ENCODE measurements at regions not wholly inside any gene's neighbourhood (a gene's known extent, or its start where the extent isn't known, plus 50 kb on each side); places are given as distances from the start of the nearest gene placed in this dataset.
A peak's percentile ranks its signal among the peaks of the same experiment; 100 is the strongest.

- intact Hi-C loops (cut with DNase I), result no loop called here
- 42 to 65% (median 46%) methylated on average over 4 of the region's 4 CpGs for WGBS, 3 donors
- H3K4me3 ChIP-seq, result no peak overlapping the region
- DNase-seq (no peak), ATAC-seq (peak; percentile 40 to 57 (median 50))
- H3K9me3 ChIP-seq, result no peaks in the 10 kb centered on the region
- peak overlapping the region; percentile 4 for H3K27ac ChIP-seq
- no peaks in the 10 kb centered on the region for H3K36me3 ChIP-seq (ENCODE audit: insufficient read depth in 1 of 2, low read depth in 1 of 2)
- no peak for TF ChIP-seq CTCF (IDR thresholded peaks at IDR 0.05)
- peaks cover 17% of the 10 kb centered on the region for H3K4me1 ChIP-seq
- no peaks in the 10 kb centered on the region for H3K27me3 ChIP-seq (ENCODE audit: insufficient read depth in 3 of 3, low read length in 2 of 3)
These were observed 476.0 kb upstream of the TBL1XR1 start for GRCh38 chr3:177673112-177673914.

GRCh38 chr3:177674186-177674585 lies 476.9 kb upstream of the TBL1XR1 start:
- no peak for DNase-seq
- 59 to 90% (median 71%) methylated on average over 3 of the region's 3 CpGs for WGBS, 3 donors
- no peak for TF ChIP-seq CTCF (IDR thresholded peaks at IDR 0.05)

GRCh38 chr3:177676148-177676547 lies 478.9 kb upstream of the TBL1XR1 start:
- no peaks in the 10 kb centered on the region for H3K36me3 ChIP-seq (ENCODE audit: insufficient read depth in 1 of 2, low read depth in 1 of 2)
- WGBS, 3 donors, result 83 to 88% (median 87%) methylated on average over 3 of the region's 3 CpGs
- no peak overlapping the region for H3K27ac ChIP-seq
- H3K4me1 ChIP-seq, result peaks cover 17% of the 10 kb centered on the region
- H3K9me3 ChIP-seq, result no peaks in the 10 kb centered on the region
- intact Hi-C loops (cut with DNase I), result no loop called here
- no peak for ATAC-seq
- no peak for DNase-seq
- TF ChIP-seq CTCF (IDR thresholded peaks at IDR 0.05), result no peak
- no peaks in the 10 kb centered on the region for H3K27me3 ChIP-seq (ENCODE audit: insufficient read depth in 3 of 3, low read length in 2 of 3)
- no peak overlapping the region for H3K4me3 ChIP-seq

More at GRCh38 chr3:177674186-177674585, 476.9 kb upstream of the TBL1XR1 start:
- Histone ChIP-seq H3K27ac (no peak overlapping the region), H3K36me3 (ENCODE audit: insufficient read depth in 1 of 2, low read depth in 1 of 2) (no peaks in the 10 kb centered on the region), H3K4me1 (peaks cover 17% of the 10 kb centered on the region), H3K9me3 (no peaks in the 10 kb centered on the region), H3K27me3 (ENCODE audit: insufficient read depth in 3 of 3, low read length in 2 of 3) (no peaks in the 10 kb centered on the region), H3K4me3 (no peak overlapping the region)
- peak in 2 of 4 donors; percentile 66 to 71 for ATAC-seq
- intact Hi-C loops (cut with DNase I), result no loop called here

- peaks cover 17% of the 10 kb centered on the region for H3K4me1 ChIP-seq
- DNase-seq (no peak), ATAC-seq (no peak)
- H3K36me3 ChIP-seq (ENCODE audit: insufficient read depth in 1 of 2, low read depth in 1 of 2), result no peaks in the 10 kb centered on the region
- H3K4me3 ChIP-seq, result no peak overlapping the region
- TF ChIP-seq CTCF (IDR thresholded peaks at IDR 0.05), result no peak
- H3K27me3 ChIP-seq (ENCODE audit: insufficient read depth in 3 of 3, low read length in 2 of 3), result no peaks in the 10 kb centered on the region
- no peak overlapping the region for H3K27ac ChIP-seq
- H3K9me3 ChIP-seq, result no peaks in the 10 kb centered on the region
- WGBS, 3 donors, result 84 to 85% (median 84%) methylated on average over 6 of the region's 6 CpGs
- intact Hi-C loops (cut with DNase I), result no loop called here
These were observed 479.8 kb upstream of the TBL1XR1 start for GRCh38 chr3:177676947-177677587.
